ENCODE measurements at regions not wholly inside any gene's neighbourhood (a gene's known extent, or its start where the extent isn't known, plus 50 kb on each side); places are given as distances from the start of the nearest gene placed in this dataset.

DNA sequence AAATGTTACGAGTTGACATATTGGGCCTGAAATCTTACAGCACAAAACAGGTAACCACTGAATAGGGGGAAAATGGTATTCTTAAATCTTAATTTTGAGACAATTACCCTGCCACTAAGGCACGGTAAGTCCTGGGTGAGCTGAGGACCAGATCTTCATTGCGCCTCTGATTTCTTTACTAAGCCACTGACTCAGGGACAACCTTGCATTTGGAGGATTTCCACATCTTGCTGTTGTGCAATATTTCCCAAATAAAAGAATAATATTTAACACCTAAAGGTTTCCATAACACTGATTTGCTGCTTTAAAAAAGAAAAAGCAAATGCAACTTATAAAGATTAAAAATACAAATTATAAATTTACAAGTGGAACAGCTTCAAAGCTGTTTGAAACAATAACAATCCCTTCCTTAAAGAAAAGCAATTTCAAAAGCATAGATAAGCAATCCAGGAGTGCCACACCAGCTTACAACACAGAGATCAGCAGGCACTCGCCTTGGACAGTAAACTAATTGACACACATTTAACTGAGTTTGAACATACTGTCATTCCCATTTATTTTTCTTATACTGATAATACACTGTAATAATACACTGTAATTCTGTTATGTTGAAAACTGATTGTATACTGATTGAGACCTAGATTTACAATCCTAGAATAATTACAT lies 79.6 kb upstream of the DOCK9 start:
- Histone ChIP-seq H3K4me1 (peaks cover 0 to 94% (median 82%) of the 10 kb centered on the region in 4 donors), H3K27ac (peak overlapping the region; percentile 52 to 84 (median 78)), H3K9me3 (no peaks in the 10 kb centered on the region), H3K4me3 (no peak overlapping the region), H3K36me3 (no peaks in the 10 kb centered on the region), H3K27me3 (no peaks in the 10 kb centered on the region)
- 74 to 86% methylated on average over 4 of the region's 4 CpGs for WGBS, 2 donors
- DNase-seq = no peak
- TF ChIP-seq, protein P1, sequence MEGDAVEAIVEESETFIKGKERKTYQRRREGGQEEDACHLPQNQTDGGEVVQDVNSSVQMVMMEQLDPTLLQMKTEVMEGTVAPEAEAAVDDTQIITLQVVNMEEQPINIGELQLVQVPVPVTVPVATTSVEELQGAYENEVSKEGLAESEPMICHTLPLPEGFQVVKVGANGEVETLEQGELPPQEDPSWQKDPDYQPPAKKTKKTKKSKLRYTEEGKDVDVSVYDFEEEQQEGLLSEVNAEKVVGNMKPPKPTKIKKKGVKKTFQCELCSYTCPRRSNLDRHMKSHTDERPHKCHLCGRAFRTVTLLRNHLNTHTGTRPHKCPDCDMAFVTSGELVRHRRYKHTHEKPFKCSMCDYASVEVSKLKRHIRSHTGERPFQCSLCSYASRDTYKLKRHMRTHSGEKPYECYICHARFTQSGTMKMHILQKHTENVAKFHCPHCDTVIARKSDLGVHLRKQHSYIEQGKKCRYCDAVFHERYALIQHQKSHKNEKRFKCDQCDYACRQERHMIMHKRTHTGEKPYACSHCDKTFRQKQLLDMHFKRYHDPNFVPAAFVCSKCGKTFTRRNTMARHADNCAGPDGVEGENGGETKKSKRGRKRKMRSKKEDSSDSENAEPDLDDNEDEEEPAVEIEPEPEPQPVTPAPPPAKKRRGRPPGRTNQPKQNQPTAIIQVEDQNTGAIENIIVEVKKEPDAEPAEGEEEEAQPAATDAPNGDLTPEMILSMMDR (IDR thresholded peaks at IDR 0.05) = no peak
- no peak for TF ChIP-seq POLR2A (IDR thresholded peaks at IDR 0.05)
- no peak for TF ChIP-seq EP300 (IDR thresholded peaks at IDR 0.05)
- TF ChIP-seq POLR2AphosphoS5 (IDR thresholded peaks at IDR 0.05) = peak in 1 of 4 donors; percentile 19
- intact Hi-C loops (cut with DNase I) = no loop called here

DNA sequence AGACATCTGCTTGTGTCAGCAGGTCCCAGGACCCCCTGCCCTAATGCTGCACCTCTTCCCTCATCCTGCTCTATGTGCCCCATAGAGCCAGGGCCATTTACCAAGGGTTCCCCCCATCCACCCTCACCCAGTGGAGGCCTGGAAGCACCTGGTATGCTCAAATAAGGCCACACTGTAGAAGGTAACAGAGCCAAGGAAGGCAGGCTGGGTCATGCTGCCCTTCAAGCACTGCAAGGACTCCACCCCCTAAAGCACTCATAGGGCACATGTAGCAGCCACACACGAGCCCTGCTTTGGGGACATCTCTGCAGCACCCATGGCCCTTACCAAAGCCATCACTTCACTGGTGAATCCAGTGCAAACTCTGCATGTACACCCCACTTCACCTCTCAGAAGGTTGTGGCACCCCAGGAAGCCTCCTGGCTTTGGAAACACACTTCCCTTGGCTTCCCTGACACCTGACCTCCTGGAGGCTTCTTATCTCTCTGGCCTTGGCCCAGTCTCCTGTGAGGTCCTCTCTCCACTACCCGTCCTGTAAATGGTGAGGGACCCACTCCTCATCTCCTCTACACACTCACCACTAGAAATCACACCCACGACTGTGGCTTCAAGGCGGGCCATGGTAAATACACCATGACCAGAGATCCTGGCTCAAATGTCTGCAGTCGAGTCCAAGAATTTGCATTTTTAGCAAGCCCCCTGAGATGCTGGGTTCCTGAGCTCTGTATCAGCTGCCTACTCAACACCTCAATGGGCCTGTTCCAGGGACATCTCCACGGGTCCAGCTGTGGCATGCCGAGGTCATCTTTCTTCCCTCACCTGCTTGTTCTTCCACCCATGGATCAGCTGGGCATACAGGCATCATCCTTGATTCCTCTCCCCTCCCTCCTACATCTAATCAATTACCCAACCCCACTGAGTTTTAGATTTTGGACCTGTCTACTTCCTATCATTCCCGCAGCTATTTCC lies 80.9 kb upstream of the DOCK9 start:
- intact Hi-C loops (cut with DNase I) = no loop called here
- H3K4me3 ChIP-seq = no peak overlapping the region
- DNase-seq = no peak
- H3K27me3 ChIP-seq = no peaks in the 10 kb centered on the region
- H3K27ac ChIP-seq = peak overlapping the region; percentile 52 to 84 (median 78)
- TF ChIP-seq POLR2AphosphoS5 (IDR thresholded peaks at IDR 0.05) (no peak), EP300 (IDR thresholded peaks at IDR 0.05) (no peak), POLR2A (IDR thresholded peaks at IDR 0.05) (no peak)
- TF ChIP-seq, protein P1 (IDR thresholded peaks at IDR 0.05) = no peak
- peaks cover 0 to 97% (median 93%) of the 10 kb centered on the region in 4 donors for H3K4me1 ChIP-seq
- H3K36me3 ChIP-seq = no peaks in the 10 kb centered on the region
- H3K9me3 ChIP-seq = no peaks in the 10 kb centered on the region
- 87 to 92% methylated on average over 8 of the region's 8 CpGs for whole genome bisulfite sequencing, 2 donors

DNA sequence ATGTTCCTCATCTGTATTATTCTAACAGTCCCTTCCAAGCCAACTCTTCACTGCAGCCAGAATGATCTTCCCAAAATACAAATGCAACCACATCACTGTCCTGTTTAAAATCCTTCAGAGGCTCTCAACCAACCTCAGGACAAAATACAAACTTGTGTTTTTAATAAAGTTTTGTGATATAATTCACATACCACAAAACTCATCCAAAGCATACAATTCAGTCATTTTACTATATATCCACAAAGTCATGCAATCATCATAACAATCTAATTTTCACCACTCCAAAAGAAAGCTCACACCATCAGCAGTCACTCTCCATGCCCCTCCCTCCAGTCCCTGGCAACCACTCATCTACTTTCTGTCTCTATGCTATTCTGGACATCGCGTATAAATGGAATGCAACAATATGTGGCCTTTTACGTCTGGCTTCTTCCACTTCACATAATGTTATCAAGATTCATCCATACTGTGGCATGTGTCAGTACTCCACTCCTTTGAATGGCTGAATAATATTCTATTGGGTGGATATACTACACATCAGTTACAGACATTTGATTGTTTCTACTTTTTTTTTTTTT lies 81.7 kb upstream of the DOCK9 start:
- no peak for TF ChIP-seq POLR2A (IDR thresholded peaks at IDR 0.05)
- TF ChIP-seq, protein P1 (IDR thresholded peaks at IDR 0.05) = no peak
- no peak for TF ChIP-seq EP300 (IDR thresholded peaks at IDR 0.05)
- H3K36me3 ChIP-seq = no peaks in the 10 kb centered on the region
- H3K27me3 ChIP-seq = no peaks in the 10 kb centered on the region
- peak overlapping the region; percentile 52 to 84 (median 78) for H3K27ac ChIP-seq
- WGBS, 2 donors = 81 to 95% methylated on average over 3 of the region's 3 CpGs
- H3K9me3 ChIP-seq = no peaks in the 10 kb centered on the region
- no peak overlapping the region for H3K4me3 ChIP-seq
- no peak for DNase-seq
- peaks cover 0 to 96% (median 94%) of the 10 kb centered on the region in 4 donors for H3K4me1 ChIP-seq
- intact Hi-C loops (cut with DNase I) = no loop called here

DNA sequence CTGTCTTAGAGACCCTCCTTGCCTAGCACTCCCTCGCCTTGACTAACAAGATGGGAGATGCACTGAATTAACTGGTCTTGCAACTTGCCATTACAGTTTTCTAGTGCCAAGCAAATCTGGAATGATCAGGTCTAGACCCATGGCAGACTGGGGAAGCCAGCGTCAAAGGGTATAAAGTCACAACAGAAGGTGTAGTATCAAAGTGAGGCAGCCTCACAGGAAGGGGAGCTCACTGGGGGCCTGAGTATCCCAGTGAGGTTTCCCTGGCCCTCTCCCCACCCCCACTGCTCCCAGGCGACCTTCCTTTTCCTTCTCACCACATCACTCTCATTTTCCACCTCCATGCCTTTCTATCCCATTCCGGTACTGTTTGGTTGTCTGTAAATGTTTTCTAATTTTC lies 83.5 kb upstream of the DOCK9 start:
- Histone ChIP-seq H3K36me3 (no peaks in the 10 kb centered on the region), H3K27me3 (no peaks in the 10 kb centered on the region), H3K9me3 (no peaks in the 10 kb centered on the region), H3K27ac (peak overlapping the region; percentile 75 to 84 (median 78)), H3K4me3 (no peak overlapping the region), H3K4me1 (peaks cover 0 to 94% (median 84%) of the 10 kb centered on the region in 4 donors)
- TF ChIP-seq, protein P1 (IDR thresholded peaks at IDR 0.05) = no peak
- no peak for TF ChIP-seq EP300 (IDR thresholded peaks at IDR 0.05)
- TF ChIP-seq POLR2AphosphoS5 (IDR thresholded peaks at IDR 0.05) = no peak
- no peak for TF ChIP-seq POLR2A (IDR thresholded peaks at IDR 0.05)
- intact Hi-C loops (cut with DNase I) = no loop called here
- 81 to 83% methylated on average over 4 of the region's 4 CpGs for WGBS, 2 donors
- no peak for DNase-seq
